IMR-90 (cell line): ENCODE measurements at regions not wholly inside any gene's neighbourhood (a gene's known extent, or its start where the extent isn't known, plus 50 kb on each side); places are given as distances from the start of the nearest gene placed in this dataset.

Experiments
- ATAC-seq: fragments of 200-7000 bp; cut with Tn5 transposase; 2 replicates; pipeline ENCODE4 v1.9.1; 2020; ENCODE audit warnings: low read depth, mild to moderate bottlenecking, moderate library complexity
- BruUV-seq: library from RNA; stranded (reverse); fragments of 400-500 nt; replicated peaks from 2 replicates; lab custom pipeline; 2021; lab: Mats Ljungman, UMichigan
- CTCF ChIA-PET: fragments of 300-600 bp; formaldehyde crosslinking; extraction: SDS; loops from one replicate; lab custom pipeline; 2021; ENCODE audit warnings: antibody characterized with exemption; lab: Yijun Ruan, JAX
- POLR2A ChIA-PET: fragments of 300-600 bp; sonication (Branson Sonifier 250); formaldehyde crosslinking; loops from one replicate; lab custom pipeline; 2022; ENCODE audit warnings: antibody characterized with exemption; ENCODE audit not compliant: unreplicated experiment; lab: Charles Lee
- DNase-seq: peaks from one replicate; pipeline ENCODE4 v3.0.0; 2013
- H2AFZ ChIP-seq: replicated peaks from 2 replicates; pipeline ENCODE3; 2013; ENCODE audit warnings: low read length, mild to moderate bottlenecking; ENCODE audit not compliant: poor library complexity
- H2AK5ac ChIP-seq: 2 replicates; pipeline ENCODE4 v1.6.1; 2013; ENCODE audit warnings: low read depth, low read length, inconsistent platforms
- H2AK9ac ChIP-seq: replicated peaks from 2 replicates; pipeline ENCODE3; 2013; ENCODE audit warnings: mild to moderate bottlenecking, low read depth, low read length, moderate library complexity; ENCODE audit not compliant: poor library complexity
- H2BK120ac ChIP-seq: 2 replicates; pipeline ENCODE4 v1.6.1; 2013; ENCODE audit warnings: low read depth, low read length, inconsistent platforms
- H2BK15ac ChIP-seq: 3 replicates; pipeline ENCODE4 v1.6.1; 2013; ENCODE audit warnings: low read depth, low read length, inconsistent platforms
- H2BK20ac ChIP-seq: 2 replicates; pipeline ENCODE4 v1.6.1; 2013; ENCODE audit warnings: low read depth, mild to moderate bottlenecking, inconsistent platforms, low read length, moderate library complexity
- H2BK5ac ChIP-seq: 2 replicates; pipeline ENCODE4 v1.6.1; 2013; ENCODE audit warnings: mild to moderate bottlenecking, low read depth, low read length, inconsistent platforms; ENCODE audit not compliant: poor library complexity, severe bottlenecking
- H3K14ac ChIP-seq: replicated peaks from 2 replicates; pipeline ENCODE4 v1.6.1; 2013; ENCODE audit warnings: low read depth, low read length, inconsistent platforms
- H3K18ac ChIP-seq: 2 replicates; pipeline ENCODE4 v1.6.1; 2013; ENCODE audit warnings: low read depth, low read length, control low read depth
- H3K23ac ChIP-seq: 2 replicates; pipeline ENCODE4 v1.6.1; 2013; ENCODE audit warnings: low read depth, low read length, inconsistent platforms
- H3K27ac ChIP-seq: 2 replicates; pipeline ENCODE4 v1.5.1; 2013; ENCODE audit warnings: mild to moderate bottlenecking, control low read depth, low read length; ENCODE audit not compliant: insufficient read depth
- H3K27me3 ChIP-seq: 2 replicates; pipeline ENCODE4 v1.6.1; 2013; ENCODE audit warnings: low read length; ENCODE audit not compliant: control insufficient read depth, insufficient read depth
- H3K36me3 ChIP-seq: 2 replicates; pipeline ENCODE4 v1.6.1; 2013; ENCODE audit warnings: low read length, mixed read lengths; ENCODE audit not compliant: control insufficient read depth, insufficient read depth
- H3K4ac ChIP-seq: 2 replicates; pipeline ENCODE4 v1.6.1; 2013; ENCODE audit warnings: low read depth, low read length, inconsistent platforms
- H3K4me1 ChIP-seq: 2 replicates; pipeline ENCODE4 v1.6.1; 2013; ENCODE audit warnings: low read length, mixed read lengths; ENCODE audit not compliant: control insufficient read depth, insufficient read depth
- H3K4me2 ChIP-seq: 2 replicates; pipeline ENCODE4 v1.6.1; 2013; ENCODE audit warnings: low read depth, mild to moderate bottlenecking, control low read depth, low read length, moderate library complexity
- H3K4me3 ChIP-seq: 2 replicates; pipeline ENCODE4 v1.5.1; 2013; ENCODE audit warnings: low read depth, mild to moderate bottlenecking, control low read depth, low read length, moderate library complexity; ENCODE audit not compliant: insufficient read depth
- H3K56ac ChIP-seq: 2 replicates; pipeline ENCODE4 v1.6.1; 2013; ENCODE audit warnings: low read length, inconsistent platforms; ENCODE audit not compliant: insufficient read depth; ENCODE audit errors: extremely low read depth
- H3K79me1 ChIP-seq, 2 experiments: 2 replicates each; pipeline ENCODE4 v1.6.1; 2013; ENCODE audit warnings: low read length in 2 of 2, inconsistent platforms in 1 of 2, low read depth in 1 of 2
- H3K9ac ChIP-seq: 2 replicates; pipeline ENCODE4 v1.6.1; 2013; ENCODE audit warnings: low read depth, low read length, control low read depth
- H3K9me1 ChIP-seq: 2 replicates; pipeline ENCODE4 v1.6.1; 2013; ENCODE audit warnings: low read length, inconsistent platforms; ENCODE audit not compliant: insufficient read depth
- H3K9me3 ChIP-seq: 2 replicates; pipeline ENCODE4 v1.6.1; 2013; ENCODE audit warnings: low read length; ENCODE audit not compliant: control insufficient read depth, insufficient read depth
- H4K20me1 ChIP-seq: 2 replicates; pipeline ENCODE4 v1.6.1; 2013; ENCODE audit warnings: low read length, inconsistent platforms; ENCODE audit not compliant: insufficient read depth
- H4K5ac ChIP-seq: 2 replicates; pipeline ENCODE4 v1.6.1; 2013; ENCODE audit warnings: mild to moderate bottlenecking, low read depth, low read length, control low read depth
- H4K8ac ChIP-seq, 2 experiments: 2 replicates each; pipeline ENCODE4 v1.6.1; 2013; ENCODE audit warnings: low read depth in 2 of 2, low read length in 2 of 2, control low read depth in 1 of 2, inconsistent platforms in 1 of 2
- H4K91ac ChIP-seq: 2 replicates; pipeline ENCODE4 v1.6.1; 2013; ENCODE audit warnings: low read depth, low read length, inconsistent platforms; ENCODE audit not compliant: insufficient read depth
- SMC3 ChIP-seq: fragments of 150-350 bp; IDR thresholded peaks from 2 replicates; pipeline ENCODE4 v1.6.1; 2016; ENCODE audit warnings: low read depth, mild to moderate bottlenecking, antibody characterized with exemption, low read length, moderate library complexity
- WGBS, 2 experiments: methylation state at CpG; one replicate each; pipeline versions ENCODE4 v1.1.5 to v1.1.7; 2013; ENCODE audit warnings: missing lambda C conversion rate in 2 of 2; ENCODE audit not compliant: insufficient read length in 1 of 2; ENCODE audit errors: extremely low coverage in 2 of 2; 5-methylcytosine and 5-hydroxymethylcytosine counted together
- dilution Hi-C: fragments of 300-500 bp; cut with HindIII; formaldehyde crosslinking; loops from one replicate; pipeline ENCODE4 v1.14.3; 2018; ENCODE audit warnings: low sequenced_read_pairs; ENCODE audit not compliant: unreplicated experiment
- in situ Hi-C: fragments of 300-500 bp; cut with MboI; formaldehyde crosslinking; loops from 3 replicates; pipeline ENCODE4 v1.14.3; 2019; ENCODE audit warnings: low sequenced_read_pairs, inconsistent platforms, mixed read lengths
- intact Hi-C: fragments of 100-400 bp; cut with micrococcal nuclease; formaldehyde crosslinking; loops from 2 replicates; pipeline ENCODE4 v1.10.0; 2022

DNA sequence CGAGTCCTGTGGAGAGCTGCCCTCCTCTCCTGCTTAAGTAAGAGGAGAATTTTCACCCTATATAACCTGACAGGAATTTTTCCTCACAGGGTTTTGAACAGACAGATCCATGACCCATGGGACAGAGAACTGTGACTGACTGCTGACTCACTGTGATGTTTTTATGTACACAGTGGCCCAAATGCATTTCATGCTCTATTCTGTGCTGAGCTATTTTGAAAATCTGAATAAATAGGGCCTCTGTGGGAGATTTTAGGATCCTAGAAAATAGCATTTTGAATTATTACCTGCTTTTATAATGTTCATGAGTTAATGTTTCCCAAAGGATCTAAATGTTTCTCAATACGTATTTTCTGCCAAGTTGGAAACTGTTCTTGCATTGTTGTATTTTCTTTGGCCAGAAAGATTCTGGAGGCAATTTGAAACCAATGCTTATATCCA is 577.4 kb downstream of the HTR1B start:
- no peak overlapping the region for H2BK5ac ChIP-seq
- no peak overlapping the region for H3K14ac ChIP-seq
- H3K4me3 ChIP-seq, result no peak overlapping the region
- ATAC-seq (peak; percentile 76), DNase-seq (peak; percentile 19)
- WGBS, 2 experiments, result no CpG with 5 or more reads among the region's 2 CpGs
- no peak overlapping the region for H2AK9ac ChIP-seq
- no peak overlapping the region for H3K56ac ChIP-seq
- H2AK5ac ChIP-seq, result no peak overlapping the region
- H3K27ac ChIP-seq, result no peak overlapping the region
- H3K9ac ChIP-seq, result no peak overlapping the region
- intact Hi-C loops (no loop called here), in situ Hi-C loops (no loop called here), dilution Hi-C loops (no loop called here)
- no peaks in the 10 kb centered on the region for H3K36me3 ChIP-seq
- H4K5ac ChIP-seq, result no peak overlapping the region
- BruUV-seq, result no TSS peak
- ChIA-PET CTCF (no interaction called here), POLR2A (no interaction called here)
- no peak overlapping the region for H2BK120ac ChIP-seq
- H4K91ac ChIP-seq, result no peak overlapping the region
- no peak overlapping the region for H2BK15ac ChIP-seq
- no peak overlapping the region for H3K4ac ChIP-seq
- H2BK20ac ChIP-seq, result no peak overlapping the region
- TF ChIP-seq SMC3, result no peak
- H3K18ac ChIP-seq, result no peak overlapping the region
- no peaks in the 10 kb centered on the region for H3K79me1 ChIP-seq
- H4K8ac ChIP-seq, result no peak overlapping the region
- no peaks in the 10 kb centered on the region for H4K20me1 ChIP-seq
- no peaks in the 10 kb centered on the region for H3K9me1 ChIP-seq
- no peak overlapping the region for H3K23ac ChIP-seq
- H3K9me3 ChIP-seq, result no peaks in the 10 kb centered on the region
- H3K4me2 ChIP-seq, result no peak overlapping the region
- no peaks in the 10 kb centered on the region for H3K27me3 ChIP-seq
- no peaks in the 10 kb centered on the region for H3K4me1 ChIP-seq
- H2AFZ ChIP-seq, result no peak overlapping the region
